Sigmoid colon (tissue), 4 donors: ENCODE measurements at regions not wholly inside any gene's neighbourhood (a gene's known extent, or its start where the extent isn't known, plus 50 kb on each side); places are given as distances from the start of the nearest gene placed in this dataset.

Experiments used
- CTCF ChIP-seq, 4 experiments: fragments of 450-650 bp in 3 of 4; fragments of 200-600 bp in 1 of 4; IDR thresholded peaks; one replicate each; pipeline ENCODE4 v1.5.1; 2016 to 2019; ENCODE audit warnings: antibody characterized with exemption in 4 of 4, mild to moderate bottlenecking in 3 of 4, moderate library complexity in 2 of 4
- EP300 ChIP-seq, 4 donors: sonication (generic); formaldehyde crosslinking; IDR thresholded peaks; one replicate each; pipeline ENCODE4 v1.6.1; 2017; ENCODE audit warnings: antibody characterized with exemption in 4 of 4
- POLR2A ChIP-seq, 2 donors: fragments of 450-650 bp; IDR thresholded peaks; one replicate each; pipeline ENCODE4 v1.6.1; 2016; ENCODE audit warnings: antibody characterized with exemption in 2 of 2, mild to moderate bottlenecking in 2 of 2, moderate library complexity in 2 of 2
- POLR2AphosphoS5 ChIP-seq, 4 donors: sonication (generic); formaldehyde crosslinking; IDR thresholded peaks; one replicate each; pipeline ENCODE4 v1.6.1; 2017; ENCODE audit warnings: antibody characterized with exemption in 4 of 4

GRCh38 chr18:67652288-67652687 lies 135.8 kb upstream of the DSEL start:
- no peak for TF ChIP-seq CTCF (IDR thresholded peaks at IDR 0.05)
- TF ChIP-seq POLR2A (IDR thresholded peaks at IDR 0.05): no peak
- TF ChIP-seq EP300 (IDR thresholded peaks at IDR 0.05): no peak
- no peak for TF ChIP-seq POLR2AphosphoS5 (IDR thresholded peaks at IDR 0.05)
